Caco-2 (cell line): ENCODE measurements at regions not wholly inside any gene's neighbourhood (a gene's known extent, or its start where the extent isn't known, plus 50 kb on each side); places are given as distances from the start of the nearest gene placed in this dataset.

Source experiments
- BruUV-seq: library from RNA; stranded (reverse); fragments of 400-500 nt; replicated peaks from 2 replicates; lab custom pipeline; 2021; lab: Mats Ljungman, UMichigan
- CTCF ChIA-PET: fragments of 300-600 bp; sonication (Branson Sonifier 250); formaldehyde crosslinking; loops from one replicate; lab custom pipeline; 2022; ENCODE audit warnings: antibody characterized with exemption; lab: Charles Lee
- POLR2A ChIA-PET: fragments of 300-600 bp; sonication (Branson Sonifier 250); formaldehyde crosslinking; loops from one replicate; lab custom pipeline; 2022; ENCODE audit warnings: antibody characterized with exemption; lab: Charles Lee
- DNase-seq, 2 experiments: peaks; one replicate each; pipeline versions ENCODE4 v3.0.0 to v3.0.0-alpha.2; 2020 to 2022
- H3K27me3 ChIP-seq: replicated peaks from 2 replicates; pipeline ENCODE4 v1.6.0; 2011; ENCODE audit warnings: low read length; ENCODE audit not compliant: control insufficient read depth, insufficient read depth
- H3K36me3 ChIP-seq: 2 replicates; pipeline ENCODE4 v1.5.1; 2011; ENCODE audit warnings: low read length; ENCODE audit not compliant: control insufficient read depth, insufficient read depth
- H3K4me1 ChIP-seq: fragments of 250-450 bp; sonication (Bioruptor Pico); 2 replicates; pipeline ENCODE4 v1.5.1; 2020; ENCODE audit warnings: mild to moderate bottlenecking
- H3K4me3 ChIP-seq: 2 replicates; pipeline ENCODE4 v1.5.1; 2011; ENCODE audit warnings: low read depth, mild to moderate bottlenecking, control low read depth, low read length
- H3K9me3 ChIP-seq: fragments of 250-450 bp; sonication (Bioruptor Pico); 2 replicates; pipeline ENCODE4 v1.5.1; 2020; ENCODE audit warnings: mild to moderate bottlenecking, moderate library complexity
- H3K27ac Mint-ChIP-seq: one replicate; pipeline ENCODE4 v1.8.0; 2022; ENCODE audit warnings: mixed read lengths; ENCODE audit not compliant: unreplicated experiment
- H3K27me3 Mint-ChIP-seq: one replicate; pipeline ENCODE4 v1.8.0; 2022; ENCODE audit warnings: mixed read lengths; ENCODE audit not compliant: insufficient read depth, unreplicated experiment
- H3K36me3 Mint-ChIP-seq: one replicate; pipeline ENCODE4 v1.8.0; 2022; ENCODE audit warnings: mild to moderate bottlenecking, mixed read lengths; ENCODE audit not compliant: insufficient read depth, unreplicated experiment
- H3K4me1 Mint-ChIP-seq: one replicate; pipeline ENCODE4 v1.8.0; 2022; ENCODE audit warnings: low read depth, mixed read lengths; ENCODE audit not compliant: unreplicated experiment
- H3K4me3 Mint-ChIP-seq: one replicate; pipeline ENCODE4 v1.8.0; 2022; ENCODE audit warnings: mild to moderate bottlenecking, moderate library complexity, mixed read lengths; ENCODE audit not compliant: unreplicated experiment
- H3K9me3 Mint-ChIP-seq: one replicate; pipeline ENCODE4 v1.8.0; 2022; ENCODE audit warnings: mixed read lengths; ENCODE audit not compliant: unreplicated experiment
- intact Hi-C: fragments of 100-400 bp; cut with micrococcal nuclease; formaldehyde crosslinking; loops from one replicate; pipeline ENCODE4 v1.10.0; 2022; ENCODE audit not compliant: unreplicated experiment
- TF ChIP-seq, protein P1 (sequence below), 2 experiments: fragments of 200-600 bp in 1 of 2; IDR thresholded peaks; 1 replicate in 1 of 2; 2 replicates in 1 of 2; pipeline versions ENCODE4 v1.5.1 to v1.8.0; 2011 to 2022; ENCODE audit warnings: antibody characterized with exemption in 1 of 2, control low read depth in 1 of 2, inconsistent platforms in 1 of 2, low read depth in 1 of 2, low read length in 1 of 2, mild to moderate bottlenecking in 1 of 2, moderate library complexity in 1 of 2; ENCODE audit not compliant: insufficient read depth in 1 of 2, severe bottlenecking in 1 of 2, unreplicated experiment in 1 of 2

DNA sequence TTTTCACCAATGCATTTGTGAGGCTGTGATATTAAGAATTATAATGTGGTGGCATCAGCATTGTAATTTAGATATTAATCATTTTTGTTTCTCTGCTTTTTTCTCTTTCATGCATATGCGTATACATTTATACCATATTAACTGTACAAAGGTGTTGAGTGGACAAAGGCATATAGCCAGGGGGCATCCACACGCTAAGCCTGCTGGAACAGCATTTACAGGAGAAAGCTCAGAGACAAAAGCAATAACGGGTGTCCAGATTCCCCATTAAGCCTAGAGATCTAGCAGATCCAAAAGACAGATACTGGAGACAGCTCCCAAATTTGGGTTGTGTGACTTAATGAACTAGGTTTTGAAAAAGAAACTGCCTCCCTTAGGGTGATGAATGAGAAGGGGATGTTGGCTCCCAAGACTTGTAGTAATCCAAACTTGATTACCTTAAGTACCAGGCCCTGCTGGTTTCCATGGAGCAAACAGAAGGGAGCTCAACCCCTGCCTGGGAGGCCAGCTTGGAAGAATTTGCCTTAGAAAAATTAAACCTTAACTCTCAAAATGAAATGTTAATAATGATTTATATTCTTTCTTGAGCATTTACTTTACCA, 181.9 kb downstream of the SLC6A15 start:
- CTCF ChIA-PET, result no interaction called here

DNA sequence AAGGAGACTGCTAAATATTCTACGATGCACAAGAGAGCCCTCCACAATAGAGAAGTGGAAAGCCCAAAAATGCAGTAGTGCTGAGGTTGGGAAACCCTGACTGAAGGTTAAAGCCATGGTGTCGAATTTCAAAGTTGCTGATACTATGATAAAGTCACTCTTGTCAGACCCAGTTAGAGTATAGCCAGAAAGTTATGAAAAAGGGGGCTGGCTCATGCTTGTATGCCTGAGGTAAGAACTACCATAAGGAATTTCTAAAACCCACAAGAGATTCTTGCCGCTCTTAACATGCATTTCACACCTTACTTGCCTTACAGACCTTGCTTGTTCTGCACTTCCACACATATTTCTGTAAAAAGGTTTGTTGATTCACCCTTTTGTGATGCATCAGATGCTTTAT, 184.6 kb downstream of the SLC6A15 start:
- Mint-ChIP-seq H3K9me3 (no peaks in the 10 kb centered on the region), H3K27ac (no peak overlapping the region), H3K36me3 (no peaks in the 10 kb centered on the region), H3K4me3 (no peak overlapping the region), H3K4me1 (peaks cover 8% of the 10 kb centered on the region), H3K27me3 (peaks cover 4% of the 10 kb centered on the region)
- no peaks in the 10 kb centered on the region for H3K27me3 ChIP-seq
- intact Hi-C loops, result no loop called here
- DNase-seq, result peak in 1 of 2 experiments; percentile 14
- TF ChIP-seq, protein P1, sequence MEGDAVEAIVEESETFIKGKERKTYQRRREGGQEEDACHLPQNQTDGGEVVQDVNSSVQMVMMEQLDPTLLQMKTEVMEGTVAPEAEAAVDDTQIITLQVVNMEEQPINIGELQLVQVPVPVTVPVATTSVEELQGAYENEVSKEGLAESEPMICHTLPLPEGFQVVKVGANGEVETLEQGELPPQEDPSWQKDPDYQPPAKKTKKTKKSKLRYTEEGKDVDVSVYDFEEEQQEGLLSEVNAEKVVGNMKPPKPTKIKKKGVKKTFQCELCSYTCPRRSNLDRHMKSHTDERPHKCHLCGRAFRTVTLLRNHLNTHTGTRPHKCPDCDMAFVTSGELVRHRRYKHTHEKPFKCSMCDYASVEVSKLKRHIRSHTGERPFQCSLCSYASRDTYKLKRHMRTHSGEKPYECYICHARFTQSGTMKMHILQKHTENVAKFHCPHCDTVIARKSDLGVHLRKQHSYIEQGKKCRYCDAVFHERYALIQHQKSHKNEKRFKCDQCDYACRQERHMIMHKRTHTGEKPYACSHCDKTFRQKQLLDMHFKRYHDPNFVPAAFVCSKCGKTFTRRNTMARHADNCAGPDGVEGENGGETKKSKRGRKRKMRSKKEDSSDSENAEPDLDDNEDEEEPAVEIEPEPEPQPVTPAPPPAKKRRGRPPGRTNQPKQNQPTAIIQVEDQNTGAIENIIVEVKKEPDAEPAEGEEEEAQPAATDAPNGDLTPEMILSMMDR (IDR thresholded peaks at IDR 0.05; ENCODE audit: insufficient read depth in 1 of 2, low read depth in 1 of 2, low read length in 1 of 2, severe bottlenecking in 1 of 2, unreplicated experiment in 1 of 2), result no peak
- no peaks in the 10 kb centered on the region for H3K9me3 ChIP-seq
- H3K4me1 ChIP-seq, result no peaks in the 10 kb centered on the region
- ChIA-PET CTCF (no interaction called here), POLR2A (no interaction called here)
- no TSS peak for BruUV-seq
- no peaks in the 10 kb centered on the region for H3K36me3 ChIP-seq
- H3K4me3 ChIP-seq, result no peak overlapping the region

More for the DNA sequence above, 181.9 kb downstream of the SLC6A15 start:
- TF ChIP-seq, protein P1 (IDR thresholded peaks at IDR 0.05; ENCODE audit: insufficient read depth in 1 of 2, low read depth in 1 of 2, low read length in 1 of 2, severe bottlenecking in 1 of 2, unreplicated experiment in 1 of 2), result no peak
- H3K36me3 Mint-ChIP-seq, result no peaks in the 10 kb centered on the region
- no peak overlapping the region for H3K27ac Mint-ChIP-seq
- POLR2A ChIA-PET, result no interaction called here
- H3K9me3 ChIP-seq, result no peaks in the 10 kb centered on the region
- no peak for DNase-seq
- no peak overlapping the region for H3K4me3 Mint-ChIP-seq
- BruUV-seq, result no TSS peak
- no peaks in the 10 kb centered on the region for H3K27me3 ChIP-seq
- no peak overlapping the region for H3K4me3 ChIP-seq
- H3K36me3 ChIP-seq, result no peaks in the 10 kb centered on the region
- peaks cover 8% of the 10 kb centered on the region for H3K4me1 Mint-ChIP-seq
- intact Hi-C loops, result no loop called here
- H3K9me3 Mint-ChIP-seq, result no peaks in the 10 kb centered on the region
- peaks cover 3% of the 10 kb centered on the region for H3K27me3 Mint-ChIP-seq
- H3K4me1 ChIP-seq, result no peaks in the 10 kb centered on the region

DNA sequence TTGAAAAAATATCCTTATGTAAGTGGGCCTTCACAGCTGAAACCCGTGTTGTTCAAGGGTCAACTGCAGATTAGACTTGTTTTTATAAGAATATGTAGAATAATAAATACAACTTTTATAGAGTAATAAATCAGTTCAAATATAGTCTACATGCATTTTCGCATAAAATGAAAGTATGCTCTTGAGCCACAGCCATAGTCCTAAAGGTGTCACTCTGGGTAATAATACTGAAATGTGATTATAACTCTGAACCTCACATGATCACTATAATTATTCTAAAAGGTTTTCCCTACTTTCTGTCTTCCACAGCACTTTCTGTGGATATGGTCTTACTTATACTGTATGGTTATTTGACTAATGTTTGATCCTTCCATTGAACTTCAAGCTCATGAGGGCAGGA, 185.8 kb downstream of the SLC6A15 start:
- TF ChIP-seq, protein P1 (IDR thresholded peaks at IDR 0.05; ENCODE audit: insufficient read depth in 1 of 2, low read depth in 1 of 2, low read length in 1 of 2, severe bottlenecking in 1 of 2, unreplicated experiment in 1 of 2), result no peak
- H3K4me1 Mint-ChIP-seq, result peaks cover 8% of the 10 kb centered on the region
- Histone ChIP-seq H3K4me1 (no peaks in the 10 kb centered on the region), H3K27me3 (no peaks in the 10 kb centered on the region), H3K36me3 (no peaks in the 10 kb centered on the region), H3K4me3 (no peak overlapping the region), H3K9me3 (no peaks in the 10 kb centered on the region)
- intact Hi-C loops, result no loop called here
- H3K9me3 Mint-ChIP-seq, result no peaks in the 10 kb centered on the region
- ChIA-PET POLR2A (no interaction called here), CTCF (no interaction called here)
- no peak overlapping the region for H3K27ac Mint-ChIP-seq
- peaks cover 4% of the 10 kb centered on the region for H3K27me3 Mint-ChIP-seq
- H3K4me3 Mint-ChIP-seq, result no peak overlapping the region
- no TSS peak for BruUV-seq
- H3K36me3 Mint-ChIP-seq, result no peaks in the 10 kb centered on the region
- DNase-seq, result no peak
